NCI-H524 (cell line): ENCODE measurements at regions not wholly inside any gene's neighbourhood (a gene's known extent, or its start where the extent isn't known, plus 50 kb on each side); places are given as distances from the start of the nearest gene placed in this dataset.
"Not testable (repeated sequence)": the region's sequence is repeated elsewhere in the genome, so short reads cannot be mapped to it uniquely, and the experiment has no call there.

Source experiments
- DNase-seq, 2 experiments: peaks; one replicate each; lab custom pipeline; 2025; lab: John Stamatoyannopoulos, UW

DNA sequence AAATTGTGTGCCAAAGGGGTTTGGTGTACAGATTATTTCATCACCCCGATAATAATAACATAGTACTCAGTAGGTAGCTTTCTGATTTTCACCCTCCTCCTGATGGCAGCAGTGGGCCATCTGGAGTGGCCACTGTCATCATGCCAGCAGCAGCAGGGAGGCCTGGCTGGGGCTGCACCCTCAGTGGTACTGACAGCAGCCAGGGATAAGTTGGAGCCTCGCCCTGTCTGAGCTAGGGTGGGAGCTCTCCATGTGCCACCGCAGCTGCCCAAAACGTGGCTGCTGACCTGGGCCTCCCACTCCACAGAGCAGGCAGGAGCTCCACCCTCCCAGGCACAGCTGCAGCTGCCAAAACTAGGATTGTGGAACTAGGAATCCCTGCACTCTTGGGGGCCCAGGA, 700.8 kb upstream of the KCND2 start:
- peak; percentile 56 to 80 for DNase-seq

DNA sequence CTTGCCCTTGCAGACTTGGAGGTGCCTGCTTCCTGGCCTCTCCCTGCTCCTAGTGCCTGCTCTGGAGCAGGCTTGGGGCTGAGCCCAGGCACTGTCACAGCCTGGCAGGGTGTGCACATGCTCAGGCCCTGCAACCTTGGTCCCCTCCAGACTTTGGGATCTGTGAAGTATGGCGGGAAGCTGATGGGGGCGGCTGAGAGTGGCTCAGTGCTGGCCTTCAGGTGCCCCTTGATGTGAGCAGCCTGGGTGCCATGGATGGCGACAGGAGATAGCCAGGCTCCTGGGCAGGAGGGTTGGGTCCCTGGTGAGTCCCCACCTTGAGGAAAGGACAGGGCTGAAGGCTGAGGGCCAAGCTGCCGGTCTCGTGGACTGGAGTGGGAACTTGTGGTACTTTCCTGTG, 700.4 kb upstream of the KCND2 start:
- no peak for DNase-seq

GRCh38 chr7:119578116-119578515, 694.9 kb upstream of the KCND2 start:
- no peak for DNase-seq

- DNase-seq, result no peak
Observed at GRCh38 chr7:119594956-119595355, 678.0 kb upstream of the KCND2 start.

GRCh38 chr7:119596651-119597050, 676.3 kb upstream of the KCND2 start:
- no peak for DNase-seq

DNA sequence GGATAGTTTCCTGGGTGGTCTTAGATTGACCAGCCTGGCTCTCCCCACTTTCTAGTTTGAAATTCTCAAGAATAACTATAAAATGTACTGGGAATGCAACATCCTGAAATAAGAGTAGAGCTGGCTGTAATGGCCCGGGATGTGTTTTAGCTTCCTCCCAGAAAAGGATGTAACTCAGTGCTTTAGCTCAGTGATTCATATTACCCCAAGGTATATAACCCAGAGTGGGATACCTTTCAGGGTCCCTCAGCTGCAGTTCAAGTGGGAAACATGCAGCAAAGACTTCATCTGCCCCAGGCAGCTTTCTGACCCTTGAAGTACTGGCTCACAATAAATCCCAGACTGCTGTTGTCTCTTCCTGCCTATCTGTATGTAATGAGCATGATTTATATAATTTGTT, 666.7 kb upstream of the KCND2 start:
- no peak for DNase-seq

DNA sequence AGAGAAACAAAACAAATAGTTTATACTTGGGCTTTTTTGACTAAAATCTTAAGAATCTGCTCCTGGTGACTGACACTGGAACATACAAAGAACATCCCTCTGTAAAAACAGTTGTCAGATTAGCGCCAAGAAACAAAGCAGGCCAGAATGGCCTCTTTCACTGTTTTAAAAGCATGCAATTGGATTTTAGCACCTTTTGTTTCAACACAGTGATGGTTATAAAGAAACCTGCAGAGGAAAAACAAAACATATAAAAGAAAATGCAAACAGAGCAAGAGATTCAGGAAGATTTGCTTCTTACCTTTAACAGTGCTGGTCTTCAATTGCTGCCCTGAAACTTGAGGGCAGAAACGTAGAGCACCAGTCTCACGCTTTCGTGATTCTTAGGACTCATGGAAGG, 652.2 kb upstream of the KCND2 start:
- DNase-seq, result no peak

GRCh38 chr7:119623427-119623826, 649.5 kb upstream of the KCND2 start:
- DNase-seq, result no peak

GRCh38 chr7:119630406-119630969, 642.5 kb upstream of the KCND2 start:
- no peak for DNase-seq

DNA sequence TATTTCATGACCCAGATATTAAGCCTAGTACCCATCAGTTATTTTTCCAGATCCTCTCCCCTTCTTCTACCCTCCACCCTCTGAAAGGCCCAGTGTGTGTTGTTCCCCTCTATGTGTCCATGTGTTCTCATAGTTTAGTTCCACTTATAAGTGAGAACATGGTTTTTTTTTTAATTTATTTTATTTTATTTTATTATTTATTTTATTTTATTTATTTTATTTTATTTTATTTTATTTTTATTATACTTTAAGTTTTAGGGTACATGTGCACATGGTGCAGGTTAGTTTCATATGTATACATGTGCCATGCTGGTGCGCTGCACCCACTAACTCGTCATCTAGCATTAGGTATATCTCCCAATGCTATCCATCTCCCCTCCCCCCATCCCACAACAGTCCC, 639.2 kb upstream of the KCND2 start:
- DNase-seq, result not testable (repeated sequence)

GRCh38 chr7:119640326-119640725, 632.6 kb upstream of the KCND2 start:
- no peak for DNase-seq

DNA sequence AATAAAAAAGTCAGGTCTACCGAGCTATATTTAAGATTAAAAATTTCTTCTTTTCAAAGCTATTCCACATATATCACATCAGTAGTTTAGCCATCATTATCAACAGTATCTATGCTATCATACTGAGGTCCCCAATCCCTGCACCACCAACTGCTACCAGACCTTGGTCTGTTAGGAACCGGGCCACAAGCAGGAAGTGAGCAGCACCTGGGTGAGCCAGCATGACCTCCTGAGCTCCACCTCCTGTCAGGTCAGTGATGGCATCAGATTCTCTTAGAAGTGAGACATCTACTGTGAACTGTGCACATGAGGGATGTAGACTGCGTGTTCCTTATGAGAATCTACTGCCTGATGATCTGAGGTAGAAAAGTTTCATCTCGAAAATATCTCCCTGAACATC, 632.1 kb upstream of the KCND2 start:
- DNase-seq, result no peak

DNA sequence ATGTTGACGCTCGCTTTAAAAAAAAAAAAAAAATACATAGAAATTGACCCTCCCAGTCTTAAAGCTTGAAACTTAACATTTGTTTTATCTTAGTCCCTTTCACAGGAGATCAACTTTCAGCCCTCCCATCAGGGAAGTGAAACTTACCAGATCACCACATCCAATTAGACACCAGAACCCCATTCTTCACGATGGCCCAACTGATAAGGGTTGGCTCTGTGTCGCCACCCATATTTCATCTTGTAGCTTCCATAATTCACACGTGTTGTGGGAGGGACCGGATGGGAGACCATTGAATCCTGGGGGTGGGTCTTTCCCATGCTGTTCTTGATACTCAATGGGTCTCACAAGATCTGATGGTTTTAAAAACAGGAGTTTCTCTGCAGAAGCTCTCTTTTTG, 629.4 kb upstream of the KCND2 start:
- no peak for DNase-seq

DNA sequence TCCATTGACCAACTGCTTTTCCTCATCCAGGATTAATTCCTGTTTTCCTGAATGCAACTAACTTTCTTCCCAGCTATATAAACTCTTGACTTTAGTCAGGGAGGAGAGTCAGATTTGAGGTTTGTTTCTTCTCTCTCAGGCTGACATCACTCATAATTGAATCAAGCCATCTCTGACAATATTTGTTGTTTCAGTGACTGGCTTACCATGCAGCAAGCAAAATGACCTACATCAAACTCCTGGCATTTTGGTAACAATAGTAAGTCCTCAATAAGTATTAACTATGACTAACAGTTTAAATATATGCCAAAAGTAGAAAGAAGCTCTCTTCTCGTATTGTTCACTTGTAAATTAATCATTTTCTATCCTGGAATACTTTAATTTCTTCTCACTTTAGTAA, 625.7 kb upstream of the KCND2 start:
- DNase-seq, result no peak

- DNase-seq, result not testable (repeated sequence)
Observed at GRCh38 chr7:119648752-119649151, 624.2 kb upstream of the KCND2 start.

GRCh38 chr7:119660080-119660479, 612.9 kb upstream of the KCND2 start:
- DNase-seq, result no peak

DNA sequence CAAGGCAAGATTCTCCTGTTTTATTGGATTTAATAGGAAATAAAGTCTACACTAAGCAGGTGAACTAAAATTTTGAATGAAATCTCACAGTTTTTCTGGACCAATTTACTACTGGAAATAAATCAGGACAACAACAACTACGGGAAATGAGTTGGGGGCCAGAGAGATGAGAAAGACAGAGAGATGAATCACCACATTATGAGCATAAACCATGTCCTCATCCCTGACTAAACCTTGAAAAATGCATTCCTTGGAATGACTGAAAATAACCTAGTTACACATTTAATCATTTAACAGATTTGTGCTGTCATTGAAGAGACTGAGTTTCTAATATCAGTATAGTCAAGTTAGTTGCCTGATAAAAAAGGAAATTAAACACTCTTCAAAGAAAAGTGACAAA, 608.4 kb upstream of the KCND2 start:
- DNase-seq, result no peak

DNA sequence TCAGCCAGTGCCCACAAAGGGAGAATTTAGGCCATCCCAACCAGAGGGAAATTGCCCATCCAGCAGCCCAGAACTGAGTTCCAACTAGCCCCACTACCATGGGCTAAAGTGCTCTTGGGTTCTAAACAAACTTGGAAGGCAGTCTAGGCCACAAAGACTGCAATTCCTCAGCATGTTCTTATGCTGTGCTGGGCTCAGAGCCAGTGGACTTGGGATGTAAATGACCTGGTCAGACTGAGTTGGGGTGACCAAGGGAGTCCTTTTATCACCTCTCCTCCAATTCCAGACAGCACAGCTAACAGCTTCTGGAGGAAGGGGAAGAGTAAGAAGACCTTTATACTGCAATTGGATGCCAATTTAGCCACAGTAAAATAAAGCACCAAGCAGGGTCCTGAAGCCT, 607.2 kb upstream of the KCND2 start:
- no peak for DNase-seq

- DNase-seq, result no peak
Observed at GRCh38 chr7:119681336-119681735, 591.6 kb upstream of the KCND2 start.

- no peak for DNase-seq
Observed at GRCh38 chr7:119684763-119685162, 588.2 kb upstream of the KCND2 start.

- DNase-seq, result no peak
Observed at GRCh38 chr7:119685906-119686305, 587.1 kb upstream of the KCND2 start.

DNA sequence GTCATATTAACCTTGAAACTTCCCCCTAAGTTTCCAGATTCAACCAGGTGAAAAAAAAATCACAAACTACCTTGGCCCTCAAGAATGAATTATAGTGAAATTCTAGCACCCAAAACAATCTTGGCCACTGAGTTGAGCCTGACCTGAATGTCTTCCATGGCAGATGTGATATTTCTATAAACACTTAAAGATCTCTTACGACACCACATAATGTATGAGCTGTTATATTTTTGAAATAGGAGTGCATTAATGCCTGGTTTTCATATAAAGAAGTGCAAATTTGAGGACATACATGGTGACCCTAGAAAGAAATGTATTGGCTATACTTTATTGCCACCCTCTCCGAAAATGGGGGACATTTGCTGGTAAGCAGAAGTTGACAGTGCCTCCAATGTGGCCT, 584.1 kb upstream of the KCND2 start:
- DNase-seq, result no peak

DNA sequence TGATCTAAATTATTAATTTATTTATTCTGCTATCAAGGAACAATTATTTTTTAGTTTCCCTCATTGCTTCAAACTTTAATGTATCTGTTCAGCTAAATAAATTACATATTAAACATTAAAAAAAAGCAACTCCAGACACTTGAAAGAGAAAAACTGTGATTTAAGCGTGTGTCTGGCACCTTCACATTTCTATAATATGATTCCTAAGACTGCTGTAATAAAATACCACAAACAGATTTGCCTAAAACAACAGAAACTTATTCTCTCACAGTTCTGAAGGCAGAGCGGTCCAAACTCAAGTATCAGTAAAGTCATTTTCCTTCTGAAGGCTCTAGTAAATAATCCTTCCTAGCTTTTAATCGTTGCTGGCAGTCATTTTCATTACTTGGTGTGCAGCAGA, 580.4 kb upstream of the KCND2 start:
- DNase-seq, result no peak

DNA sequence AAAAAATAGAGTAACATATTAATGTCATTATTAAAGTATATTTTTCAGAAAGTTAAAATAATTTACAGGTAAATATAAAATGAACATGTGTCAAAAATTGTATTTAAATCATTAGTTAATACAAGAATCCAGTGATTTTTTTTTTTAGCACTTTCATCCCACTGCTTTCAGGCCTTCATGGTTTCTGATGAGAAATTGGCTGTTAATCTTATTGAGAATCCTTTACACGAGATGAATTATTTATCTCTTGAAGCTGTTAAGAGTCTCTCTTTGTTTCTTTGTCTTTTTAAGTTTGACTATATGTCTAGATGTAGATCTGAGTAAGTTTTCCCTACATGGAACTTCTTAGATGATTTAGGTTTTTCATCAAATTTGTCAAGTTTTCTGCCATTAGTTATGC, 578.5 kb upstream of the KCND2 start:
- DNase-seq, result no peak

- DNase-seq, result no peak
Observed at GRCh38 chr7:119696336-119696735, 576.6 kb upstream of the KCND2 start.
